ENCODE measurements at regions not wholly inside any gene's neighbourhood (a gene's known extent, or its start where the extent isn't known, plus 50 kb on each side); places are given as distances from the start of the nearest gene placed in this dataset.

DNA sequence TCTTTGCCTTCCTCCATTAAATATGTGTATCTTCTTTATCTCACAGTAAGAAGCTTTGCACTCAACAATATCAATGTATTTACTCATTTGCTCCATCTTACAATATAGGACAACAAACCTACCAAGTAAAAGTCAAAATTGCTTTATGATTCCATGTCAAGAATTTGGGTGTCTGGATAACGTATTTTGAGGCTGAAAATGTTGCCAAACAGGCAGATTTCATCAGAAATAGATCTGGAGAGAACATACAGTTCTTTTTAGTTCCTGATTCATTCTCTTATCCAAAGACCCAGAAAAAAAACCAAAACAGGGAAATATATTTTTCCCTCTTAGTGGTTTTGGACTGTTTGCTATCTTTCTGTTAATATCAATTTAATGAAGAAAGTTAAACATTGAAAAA lies 621.1 kb downstream of the STK39 start:
- TF ChIP-seq CTCF (IDR thresholded peaks at IDR 0.05; ENCODE audit: poor library complexity, severe bottlenecking) (no peak), RAD21 (conservative IDR thresholded peaks at IDR 0.05) (no peak), POLR2AphosphoS5 (IDR thresholded peaks at IDR 0.05) (no peak), REST (IDR thresholded peaks at IDR 0.05; ENCODE audit: borderline replicate concordance) (no peak), MXI1 (conservative IDR thresholded peaks at IDR 0.05; ENCODE audit: poor library complexity, severe bottlenecking) (no peak)

Data from neural cell (in vitro differentiated cells).